Endodermal cell (in vitro differentiated cells): ENCODE measurements at regions not wholly inside any gene's neighbourhood (a gene's known extent, or its start where the extent isn't known, plus 50 kb on each side); places are given as distances from the start of the nearest gene placed in this dataset.

Experiments
- DNase-seq: peaks from one replicate; pipeline ENCODE4 v3.0.0-alpha.2; 2017
- H3K27ac ChIP-seq: 2 replicates; pipeline ENCODE4 v1.5.1; 2013; ENCODE audit warnings: mild to moderate bottlenecking, low read depth, low read length, moderate library complexity
- H3K27me3 ChIP-seq: 2 replicates; pipeline ENCODE4 v1.6.1; 2013; ENCODE audit warnings: mild to moderate bottlenecking, low read length, moderate library complexity; ENCODE audit not compliant: insufficient read depth, control insufficient read depth, poor library complexity, severe bottlenecking
- H3K36me3 ChIP-seq: 2 replicates; pipeline ENCODE4 v1.7.0; 2013; ENCODE audit warnings: mild to moderate bottlenecking, low read length, moderate library complexity; ENCODE audit not compliant: control insufficient read depth, insufficient read depth
- H3K4me1 ChIP-seq: one replicate; pipeline ENCODE4 v1.7.0; 2013; ENCODE audit warnings: low read length; ENCODE audit not compliant: control insufficient read depth, insufficient read depth
- H3K4me3 ChIP-seq: 2 replicates; pipeline ENCODE4 v1.5.1; 2013; ENCODE audit warnings: mild to moderate bottlenecking, low read length, moderate library complexity
- H3K9ac ChIP-seq: 2 replicates; pipeline ENCODE4 v1.6.1; 2013; ENCODE audit warnings: mild to moderate bottlenecking, low read length, moderate library complexity; ENCODE audit not compliant: poor library complexity, severe bottlenecking; ENCODE audit errors: extremely low read depth
- H3K9me3 ChIP-seq: 2 replicates; pipeline ENCODE4 v1.6.1; 2013; ENCODE audit warnings: mild to moderate bottlenecking, low read length, moderate library complexity; ENCODE audit not compliant: control insufficient read depth
- H3K27ac Mint-ChIP-seq: 2 replicates; pipeline ENCODE4 v1.8.0; 2020; ENCODE audit warnings: mixed read lengths
- H3K27me3 Mint-ChIP-seq: 2 replicates; pipeline ENCODE4 v1.8.0; 2021; ENCODE audit warnings: mild to moderate bottlenecking, mixed read lengths; ENCODE audit not compliant: insufficient read depth
- H3K36me3 Mint-ChIP-seq: 2 replicates; pipeline ENCODE4 v1.8.0; 2020; ENCODE audit warnings: low read depth, mixed read lengths
- H3K4me1 Mint-ChIP-seq: 2 replicates; pipeline ENCODE4 v1.8.0; 2020; ENCODE audit warnings: mixed read lengths
- H3K4me3 Mint-ChIP-seq: 2 replicates; pipeline ENCODE4 v1.8.0; 2020; ENCODE audit warnings: mild to moderate bottlenecking, moderate library complexity, mixed read lengths
- H3K9me3 Mint-ChIP-seq: 2 replicates; pipeline ENCODE4 v1.8.0; 2020; ENCODE audit warnings: mild to moderate bottlenecking, mixed read lengths
- CTCF ChIP-seq: fragments of 200-600 bp; sonication (generic); conservative IDR thresholded peaks from 2 replicates; pipeline ENCODE4 v1.5.0; 2021; ENCODE audit warnings: antibody characterized with exemption, mild to moderate bottlenecking
- WGBS, 2 experiments: methylation state at CpG; one replicate each; pipeline versions ENCODE4 v1.1.5 to v1.1.7; 2013; ENCODE audit warnings: missing lambda C conversion rate in 2 of 2, mixed read lengths in 1 of 2; ENCODE audit not compliant: insufficient coverage in 1 of 2, insufficient read length in 1 of 2; 5-methylcytosine and 5-hydroxymethylcytosine counted together

- Histone ChIP-seq H3K4me3 (no peak overlapping the region), H3K9ac (no peak overlapping the region), H3K27me3 (no peaks in the 10 kb centered on the region), H3K27ac (no peak overlapping the region), H3K36me3 (no peaks in the 10 kb centered on the region), H3K4me1 (no peaks in the 10 kb centered on the region), H3K9me3 (no peaks in the 10 kb centered on the region)
- Mint-ChIP-seq H3K4me1 (no peaks in the 10 kb centered on the region), H3K36me3 (no peaks in the 10 kb centered on the region), H3K9me3 (no peaks in the 10 kb centered on the region), H3K27ac (no peak overlapping the region), H3K27me3 (no peaks in the 10 kb centered on the region), H3K4me3 (no peak overlapping the region)
- DNase-seq, result no peak
- no peak for TF ChIP-seq CTCF
- WGBS, 2 experiments, result 89 to 100% methylated on average over 2 to 3 of the region's 3 CpGs
Observed at GRCh38 chr3:139764936-139765335, 87.2 kb upstream of the NMNAT3 start.

GRCh38 chr3:139764069-139764905 is 86.5 kb upstream of the NMNAT3 start:
- no peak overlapping the region for H3K27ac ChIP-seq
- Mint-ChIP-seq H3K36me3 (no peaks in the 10 kb centered on the region), H3K9me3 (no peaks in the 10 kb centered on the region)

DNA sequence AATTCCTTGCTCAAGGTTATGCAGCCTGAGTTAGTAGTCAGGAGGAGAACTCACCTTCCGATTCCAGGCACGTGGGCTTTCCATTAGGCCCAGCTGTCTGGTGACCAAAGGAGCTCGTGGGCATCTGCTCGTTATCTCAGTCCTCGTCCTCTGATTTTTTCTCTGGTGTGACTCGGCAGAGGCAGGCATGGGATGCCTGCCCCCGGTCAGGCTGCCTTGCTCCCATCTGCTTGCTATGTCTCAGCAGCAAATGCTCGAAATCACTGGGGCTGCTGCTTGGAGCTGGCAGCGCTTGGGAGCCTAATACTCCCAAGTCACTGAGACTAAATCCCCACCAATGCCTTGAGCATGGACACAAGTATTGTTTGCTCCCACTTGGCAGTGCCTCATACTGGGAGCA is 84.5 kb upstream of the NMNAT3 start:
- Histone ChIP-seq H3K36me3 (no peaks in the 10 kb centered on the region), H3K9me3 (no peaks in the 10 kb centered on the region), H3K9ac (no peak overlapping the region), H3K4me1 (no peaks in the 10 kb centered on the region), H3K27ac (no peak overlapping the region), H3K4me3 (no peak overlapping the region), H3K27me3 (no peaks in the 10 kb centered on the region)
- Mint-ChIP-seq H3K9me3 (no peaks in the 10 kb centered on the region), H3K4me1 (peaks cover 5% of the 10 kb centered on the region), H3K27ac (no peak overlapping the region), H3K36me3 (no peaks in the 10 kb centered on the region), H3K27me3 (no peaks in the 10 kb centered on the region), H3K4me3 (no peak overlapping the region)
- WGBS, 2 experiments, result 91 to 92% methylated on average over 4 to 9 of the region's 9 CpGs
- TF ChIP-seq CTCF, result no peak
- no peak for DNase-seq

More at GRCh38 chr3:139764069-139764905, 86.5 kb upstream of the NMNAT3 start:
- Mint-ChIP-seq H3K4me3 (no peak overlapping the region), H3K27me3 (no peaks in the 10 kb centered on the region), H3K4me1 (no peaks in the 10 kb centered on the region), H3K27ac (no peak overlapping the region)
- no peak overlapping the region for H3K9ac ChIP-seq
- no peaks in the 10 kb centered on the region for H3K36me3 ChIP-seq
- no peak for TF ChIP-seq CTCF
- no peaks in the 10 kb centered on the region for H3K9me3 ChIP-seq
- 76 to 89% methylated on average over 5 to 7 of the region's 7 CpGs for WGBS, 2 experiments
- no peaks in the 10 kb centered on the region for H3K4me1 ChIP-seq
- no peaks in the 10 kb centered on the region for H3K27me3 ChIP-seq
- DNase-seq, result no peak
- no peak overlapping the region for H3K4me3 ChIP-seq
